ENCODE measurements at regions not wholly inside any gene's neighbourhood (a gene's known extent, or its start where the extent isn't known, plus 50 kb on each side); places are given as distances from the start of the nearest gene placed in this dataset.

DNA sequence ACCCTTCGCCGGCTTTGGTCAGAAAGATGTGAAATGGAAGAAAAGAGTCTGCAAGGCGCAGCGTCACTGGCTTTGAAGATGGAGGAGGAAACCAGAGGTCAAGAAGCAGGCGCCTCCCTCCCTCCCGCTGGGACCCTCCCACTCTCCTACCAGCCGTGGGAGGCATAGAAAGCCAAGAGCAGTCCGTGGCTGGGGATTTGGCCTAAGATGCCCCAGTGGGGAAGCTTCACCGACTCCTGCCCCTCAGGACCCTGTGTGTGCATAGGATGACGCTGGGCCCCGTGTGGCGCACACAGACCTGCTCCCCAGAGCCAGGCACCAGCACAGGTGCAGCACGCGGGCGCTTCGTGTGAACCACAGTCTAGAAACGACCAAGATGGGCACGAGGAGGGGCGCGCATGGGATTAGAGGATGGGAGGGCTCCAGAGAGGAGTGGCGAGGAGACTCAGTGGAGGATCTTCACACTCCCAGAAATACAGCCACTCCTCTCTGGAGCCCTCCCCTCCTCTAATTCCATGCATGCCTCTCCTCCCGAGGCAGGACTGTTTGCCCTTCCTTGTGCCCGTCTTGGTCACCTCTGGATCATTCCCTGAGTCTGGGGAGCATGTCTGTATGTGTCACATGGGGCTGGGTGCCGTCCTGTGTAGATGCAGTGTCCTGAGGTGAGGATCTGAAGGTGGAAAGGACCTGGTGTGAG is 194.3 kb downstream of the TEX29 start:
- TF ChIP-seq, protein P1, sequence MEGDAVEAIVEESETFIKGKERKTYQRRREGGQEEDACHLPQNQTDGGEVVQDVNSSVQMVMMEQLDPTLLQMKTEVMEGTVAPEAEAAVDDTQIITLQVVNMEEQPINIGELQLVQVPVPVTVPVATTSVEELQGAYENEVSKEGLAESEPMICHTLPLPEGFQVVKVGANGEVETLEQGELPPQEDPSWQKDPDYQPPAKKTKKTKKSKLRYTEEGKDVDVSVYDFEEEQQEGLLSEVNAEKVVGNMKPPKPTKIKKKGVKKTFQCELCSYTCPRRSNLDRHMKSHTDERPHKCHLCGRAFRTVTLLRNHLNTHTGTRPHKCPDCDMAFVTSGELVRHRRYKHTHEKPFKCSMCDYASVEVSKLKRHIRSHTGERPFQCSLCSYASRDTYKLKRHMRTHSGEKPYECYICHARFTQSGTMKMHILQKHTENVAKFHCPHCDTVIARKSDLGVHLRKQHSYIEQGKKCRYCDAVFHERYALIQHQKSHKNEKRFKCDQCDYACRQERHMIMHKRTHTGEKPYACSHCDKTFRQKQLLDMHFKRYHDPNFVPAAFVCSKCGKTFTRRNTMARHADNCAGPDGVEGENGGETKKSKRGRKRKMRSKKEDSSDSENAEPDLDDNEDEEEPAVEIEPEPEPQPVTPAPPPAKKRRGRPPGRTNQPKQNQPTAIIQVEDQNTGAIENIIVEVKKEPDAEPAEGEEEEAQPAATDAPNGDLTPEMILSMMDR (IDR thresholded peaks at IDR 0.05), result no peak
- no peak for TF ChIP-seq POLR2A (IDR thresholded peaks at IDR 0.05)

Data from ovary (tissue), 3 donors.